ENCODE measurements at regions not wholly inside any gene's neighbourhood (a gene's known extent, or its start where the extent isn't known, plus 50 kb on each side); places are given as distances from the start of the nearest gene placed in this dataset.

DNA sequence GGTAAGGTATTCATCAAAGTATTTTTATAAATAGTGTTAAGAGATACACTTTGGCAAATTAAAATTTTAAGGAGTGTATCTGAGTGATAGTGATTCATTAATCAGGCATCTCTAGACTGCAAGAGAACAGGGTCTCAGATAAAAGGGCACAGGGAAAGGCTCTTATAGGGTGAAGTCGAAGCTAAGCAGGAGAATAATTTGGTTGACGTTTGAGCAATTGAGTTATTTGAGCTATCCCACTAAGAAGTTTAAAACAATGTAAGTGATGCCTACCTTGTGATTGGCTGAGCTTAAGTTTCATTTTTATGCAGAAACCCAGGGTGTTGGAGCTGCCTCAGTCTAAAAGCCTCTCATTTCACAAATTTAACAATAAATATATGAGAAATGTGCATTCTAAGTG lies 125.3 kb downstream of the SLC6A15 start:
- H4K20me1 ChIP-seq (ENCODE audit: insufficient read depth, low read length), result no peaks in the 10 kb centered on the region
- Mint-ChIP-seq H3K4me1 (no peaks in the 10 kb centered on the region), H3K36me3 (no peaks in the 10 kb centered on the region), H3K27me3 (ENCODE audit: low read depth in 3 of 3) (no peaks in the 10 kb centered on the region), H3K9me3 (no peaks in the 10 kb centered on the region), H3K27ac (no peak overlapping the region), H3K4me3 (no peak overlapping the region)
- no peaks in the 10 kb centered on the region for H3K79me2 ChIP-seq (ENCODE audit: insufficient read depth, low read length)
- intact Hi-C loops (cut with micrococcal nuclease), result no loop called here
- no CpG with 5 or more reads among the region's 2 CpGs for WGBS (ENCODE audit: insufficient coverage)
- H3K36me3 ChIP-seq (replicated peaks in 1 of 2; ENCODE audit: control insufficient read depth in 1 of 2, insufficient read depth in 2 of 2, low read length in 2 of 2), result no peaks in the 10 kb centered on the region
- no peak overlapping the region for H3K27ac ChIP-seq (ENCODE audit: low read depth in 1 of 2, low read length in 2 of 2)
- H3K4me1 ChIP-seq (ENCODE audit: control insufficient read depth in 1 of 2, insufficient read depth in 2 of 2, low read length in 2 of 2), result no peaks in the 10 kb centered on the region
- no peak for DNase-seq
- TF ChIP-seq CTCF (IDR thresholded peaks at IDR 0.05), result no peak
- H3K4me3 ChIP-seq (replicated peaks in 1 of 3; ENCODE audit: low read depth in 2 of 3, low read length in 3 of 3), result no peak overlapping the region
- H3K9me3 ChIP-seq (replicated peaks in 1 of 2; ENCODE audit: control insufficient read depth in 1 of 2, insufficient read depth in 1 of 2, low read length in 2 of 2), result no peaks in the 10 kb centered on the region
- H3K27me3 ChIP-seq (ENCODE audit: control insufficient read depth in 2 of 2, insufficient read depth in 2 of 2, low read length in 2 of 2), result no peaks in the 10 kb centered on the region
- H3K9ac ChIP-seq (ENCODE audit: insufficient read depth, low read length, poor library complexity, severe bottlenecking), result no peak overlapping the region
- no peak overlapping the region for H3K4me2 ChIP-seq (replicated peaks; ENCODE audit: extremely low read depth, low read length, poor library complexity, severe bottlenecking)
- H2AFZ ChIP-seq (ENCODE audit: insufficient read depth, low read depth, low read length, poor library complexity, severe bottlenecking), result no peak overlapping the region

DNA sequence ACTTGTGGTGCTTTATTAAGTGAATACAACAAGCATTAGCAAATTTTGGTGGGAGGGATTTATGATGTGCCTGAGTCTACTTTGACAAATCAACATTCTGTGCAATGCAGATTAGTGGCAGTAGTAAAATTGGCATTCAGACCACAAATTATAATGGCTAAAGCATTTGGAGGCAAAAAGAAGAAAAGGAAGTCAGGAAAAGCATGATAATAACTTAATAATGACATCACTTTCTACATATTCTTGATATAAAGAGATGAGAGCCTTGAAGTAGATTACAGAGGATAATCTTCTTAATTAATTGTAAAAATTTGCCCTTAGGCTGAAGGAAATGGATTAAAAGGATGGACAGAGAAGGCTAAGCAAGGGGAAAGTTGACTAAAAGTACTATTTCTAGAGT lies 126.0 kb downstream of the SLC6A15 start:
- H3K36me3 Mint-ChIP-seq, result no peaks in the 10 kb centered on the region
- H3K27me3 Mint-ChIP-seq (ENCODE audit: low read depth in 3 of 3), result no peaks in the 10 kb centered on the region
- H3K9me3 ChIP-seq (replicated peaks in 1 of 2; ENCODE audit: control insufficient read depth in 1 of 2, insufficient read depth in 1 of 2, low read length in 2 of 2), result no peaks in the 10 kb centered on the region
- no peak for TF ChIP-seq CTCF (IDR thresholded peaks at IDR 0.05)
- no peaks in the 10 kb centered on the region for H3K9me3 Mint-ChIP-seq
- no peaks in the 10 kb centered on the region for H3K79me2 ChIP-seq (ENCODE audit: insufficient read depth, low read length)
- intact Hi-C loops (cut with micrococcal nuclease), result no loop called here
- no peaks in the 10 kb centered on the region for H3K4me1 ChIP-seq (ENCODE audit: control insufficient read depth in 1 of 2, insufficient read depth in 2 of 2, low read length in 2 of 2)
- no peak overlapping the region for H3K27ac ChIP-seq (ENCODE audit: low read depth in 1 of 2, low read length in 2 of 2)
- no peak overlapping the region for H2AFZ ChIP-seq (ENCODE audit: insufficient read depth, low read depth, low read length, poor library complexity, severe bottlenecking)
- no peak for DNase-seq
- no peak overlapping the region for H3K4me3 ChIP-seq (replicated peaks in 1 of 3; ENCODE audit: low read depth in 2 of 3, low read length in 3 of 3)
- H4K20me1 ChIP-seq (ENCODE audit: insufficient read depth, low read length), result no peaks in the 10 kb centered on the region
- no peak overlapping the region for H3K9ac ChIP-seq (ENCODE audit: insufficient read depth, low read length, poor library complexity, severe bottlenecking)
- H3K4me1 Mint-ChIP-seq, result no peaks in the 10 kb centered on the region
- no peak overlapping the region for H3K4me2 ChIP-seq (replicated peaks; ENCODE audit: extremely low read depth, low read length, poor library complexity, severe bottlenecking)
- no peak overlapping the region for H3K27ac Mint-ChIP-seq
- no peak overlapping the region for H3K4me3 Mint-ChIP-seq
- H3K27me3 ChIP-seq (ENCODE audit: control insufficient read depth in 2 of 2, insufficient read depth in 2 of 2, low read length in 2 of 2), result no peaks in the 10 kb centered on the region
- H3K36me3 ChIP-seq (replicated peaks in 1 of 2; ENCODE audit: control insufficient read depth in 1 of 2, insufficient read depth in 2 of 2, low read length in 2 of 2), result no peaks in the 10 kb centered on the region

Data from CD14-positive monocyte (primary cell).